ENCODE measurements at regions not wholly inside any gene's neighbourhood (a gene's known extent, or its start where the extent isn't known, plus 50 kb on each side); places are given as distances from the start of the nearest gene placed in this dataset.

GRCh38 chr18:42474577-42474976, 519.5 kb downstream of the PIK3C3 start:
- Histone ChIP-seq H3K9me3 (no peaks in the 10 kb centered on the region), H3K27me3 (no peaks in the 10 kb centered on the region), H3K27ac (no peak overlapping the region), H3K4me3 (no peak overlapping the region), H3K36me3 (no peaks in the 10 kb centered on the region), H3K4me1 (no peaks in the 10 kb centered on the region)
- intact Hi-C loops (cut with DNase I), result no loop called here
- TF ChIP-seq, protein P1, sequence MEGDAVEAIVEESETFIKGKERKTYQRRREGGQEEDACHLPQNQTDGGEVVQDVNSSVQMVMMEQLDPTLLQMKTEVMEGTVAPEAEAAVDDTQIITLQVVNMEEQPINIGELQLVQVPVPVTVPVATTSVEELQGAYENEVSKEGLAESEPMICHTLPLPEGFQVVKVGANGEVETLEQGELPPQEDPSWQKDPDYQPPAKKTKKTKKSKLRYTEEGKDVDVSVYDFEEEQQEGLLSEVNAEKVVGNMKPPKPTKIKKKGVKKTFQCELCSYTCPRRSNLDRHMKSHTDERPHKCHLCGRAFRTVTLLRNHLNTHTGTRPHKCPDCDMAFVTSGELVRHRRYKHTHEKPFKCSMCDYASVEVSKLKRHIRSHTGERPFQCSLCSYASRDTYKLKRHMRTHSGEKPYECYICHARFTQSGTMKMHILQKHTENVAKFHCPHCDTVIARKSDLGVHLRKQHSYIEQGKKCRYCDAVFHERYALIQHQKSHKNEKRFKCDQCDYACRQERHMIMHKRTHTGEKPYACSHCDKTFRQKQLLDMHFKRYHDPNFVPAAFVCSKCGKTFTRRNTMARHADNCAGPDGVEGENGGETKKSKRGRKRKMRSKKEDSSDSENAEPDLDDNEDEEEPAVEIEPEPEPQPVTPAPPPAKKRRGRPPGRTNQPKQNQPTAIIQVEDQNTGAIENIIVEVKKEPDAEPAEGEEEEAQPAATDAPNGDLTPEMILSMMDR (IDR thresholded peaks at IDR 0.05), result no peak
- no peak for TF ChIP-seq POLR2A (IDR thresholded peaks at IDR 0.05)
- peak in 2 of 4 donors; percentile 17 to 32 for ATAC-seq
- no peak for DNase-seq

- ATAC-seq, result no peak
- no peak for TF ChIP-seq POLR2A (IDR thresholded peaks at IDR 0.05)
- TF ChIP-seq, protein P1 (IDR thresholded peaks at IDR 0.05), result no peak
- WGBS (ENCODE audit: insufficient coverage, low coverage, low lambda C conversion rate, missing lambda C conversion rate), result 100% methylated on average over 1 of the region's 1 CpG
- H3K27me3 ChIP-seq, result no peaks in the 10 kb centered on the region
- no peaks in the 10 kb centered on the region for H3K9me3 ChIP-seq
- H3K4me1 ChIP-seq, result no peaks in the 10 kb centered on the region
- no peak overlapping the region for H3K4me3 ChIP-seq
- DNase-seq, result no peak
- no peaks in the 10 kb centered on the region for H3K36me3 ChIP-seq
- intact Hi-C loops (cut with DNase I), result no loop called here
- H3K27ac ChIP-seq, result no peak overlapping the region
Measured at GRCh38 chr18:42475157-42475556, 520.1 kb downstream of the PIK3C3 start.

- no peak for DNase-seq
- Histone ChIP-seq H3K36me3 (no peaks in the 10 kb centered on the region), H3K4me1 (no peaks in the 10 kb centered on the region), H3K27ac (no peak overlapping the region), H3K9me3 (no peaks in the 10 kb centered on the region), H3K27me3 (no peaks in the 10 kb centered on the region), H3K4me3 (no peak overlapping the region)
- ATAC-seq, result no peak
- TF ChIP-seq, protein P1 (IDR thresholded peaks at IDR 0.05), result no peak
- TF ChIP-seq POLR2A (IDR thresholded peaks at IDR 0.05), result no peak
- intact Hi-C loops (cut with DNase I), result no loop called here
Measured at GRCh38 chr18:42477267-42477666, 522.2 kb downstream of the PIK3C3 start.

- TF ChIP-seq, protein P1 (IDR thresholded peaks at IDR 0.05), result no peak
- TF ChIP-seq POLR2A (IDR thresholded peaks at IDR 0.05), result no peak
- H3K4me3 ChIP-seq, result no peak overlapping the region
- H3K9me3 ChIP-seq, result no peaks in the 10 kb centered on the region
- DNase-seq (no peak), ATAC-seq (no peak)
- H3K4me1 ChIP-seq, result no peaks in the 10 kb centered on the region
- H3K27me3 ChIP-seq, result no peaks in the 10 kb centered on the region
- H3K36me3 ChIP-seq, result no peaks in the 10 kb centered on the region
- WGBS (ENCODE audit: insufficient coverage, low coverage, low lambda C conversion rate, missing lambda C conversion rate), result 69% methylated on average over 5 of the region's 5 CpGs
- H3K27ac ChIP-seq, result no peak overlapping the region
- intact Hi-C loops (cut with DNase I), result no loop called here
Measured at GRCh38 chr18:42480441-42480840, 525.4 kb downstream of the PIK3C3 start.

- no peak overlapping the region for H3K4me3 ChIP-seq
- H3K4me1 ChIP-seq, result no peaks in the 10 kb centered on the region
- no peak for DNase-seq
- TF ChIP-seq, protein P1 (IDR thresholded peaks at IDR 0.05), result no peak
- TF ChIP-seq POLR2A (IDR thresholded peaks at IDR 0.05), result no peak
- no peak overlapping the region for H3K27ac ChIP-seq
- H3K36me3 ChIP-seq, result no peaks in the 10 kb centered on the region
- H3K27me3 ChIP-seq, result no peaks in the 10 kb centered on the region
- peak in 3 of 4 donors; percentile 26 to 89 (median 61) for ATAC-seq
- no peaks in the 10 kb centered on the region for H3K9me3 ChIP-seq
- intact Hi-C loops (cut with DNase I), result no loop called here
Measured at GRCh38 chr18:42484648-42485047, 529.6 kb downstream of the PIK3C3 start.
